ENCODE measurements at regions not wholly inside any gene's neighbourhood (a gene's known extent, or its start where the extent isn't known, plus 50 kb on each side); places are given as distances from the start of the nearest gene placed in this dataset.
A peak's percentile ranks its signal among the peaks of the same experiment; 100 is the strongest.

- DNase-seq (ENCODE audit: low read depth, low spot score), result no peak
These were observed 328.7 kb downstream of the ZNF621 start for GRCh38 chr3:40853474-40853873.

- DNase-seq (ENCODE audit: low read depth, low spot score), result no peak
These were observed 331.1 kb downstream of the ZNF621 start for GRCh38 chr3:40855871-40856270.

- DNase-seq (ENCODE audit: low read depth, low spot score), result no peak
These were observed 333.8 kb downstream of the ZNF621 start for GRCh38 chr3:40858364-40859115.

- no peak for DNase-seq (ENCODE audit: low read depth, low spot score)
These were observed 336.4 kb upstream of the CTNNB1 start for GRCh38 chr3:40862946-40863345.

- DNase-seq (ENCODE audit: low read depth, low spot score), result no peak
These were observed 335.0 kb upstream of the CTNNB1 start for GRCh38 chr3:40864146-40864782.

GRCh38 chr3:40864915-40865314 is 334.4 kb upstream of the CTNNB1 start:
- no peak for DNase-seq (ENCODE audit: low read depth, low spot score)

- DNase-seq (ENCODE audit: low read depth, low spot score), result no peak
These were observed 331.5 kb upstream of the CTNNB1 start for GRCh38 chr3:40867797-40868196.

GRCh38 chr3:40869013-40869412 is 330.3 kb upstream of the CTNNB1 start:
- peak; percentile 78 for DNase-seq (ENCODE audit: low read depth, low spot score)

GRCh38 chr3:40869939-40870338 is 329.4 kb upstream of the CTNNB1 start:
- no peak for DNase-seq (ENCODE audit: low read depth, low spot score)

- DNase-seq (ENCODE audit: low read depth, low spot score), result no peak
These were observed 327.9 kb upstream of the CTNNB1 start for GRCh38 chr3:40871394-40871793.

- DNase-seq (ENCODE audit: low read depth, low spot score), result no peak
These were observed 326.9 kb upstream of the CTNNB1 start for GRCh38 chr3:40872258-40872920.

GRCh38 chr3:40873476-40873875 is 325.8 kb upstream of the CTNNB1 start:
- DNase-seq (ENCODE audit: low read depth, low spot score), result no peak

- DNase-seq (ENCODE audit: low read depth, low spot score), result no peak
These were observed 325.2 kb upstream of the CTNNB1 start for GRCh38 chr3:40873934-40874699.

GRCh38 chr3:40875581-40875980 is 323.7 kb upstream of the CTNNB1 start:
- no peak for DNase-seq (ENCODE audit: low read depth, low spot score)

- DNase-seq (ENCODE audit: low read depth, low spot score), result peak; percentile 38
These were observed 323.3 kb upstream of the CTNNB1 start for GRCh38 chr3:40876009-40876408.

GRCh38 chr3:40876496-40876895 is 322.8 kb upstream of the CTNNB1 start:
- DNase-seq (ENCODE audit: low read depth, low spot score), result peak; percentile 66

- DNase-seq (ENCODE audit: low read depth, low spot score), result peak; percentile 97
These were observed 321.5 kb upstream of the CTNNB1 start for GRCh38 chr3:40877631-40878463.

- no peak for DNase-seq (ENCODE audit: low read depth, low spot score)
These were observed 320.8 kb upstream of the CTNNB1 start for GRCh38 chr3:40878464-40878905.

GRCh38 chr3:40885430-40885829 is 313.9 kb upstream of the CTNNB1 start:
- no peak for DNase-seq (ENCODE audit: low read depth, low spot score)

- no peak for DNase-seq (ENCODE audit: low read depth, low spot score)
These were observed 312.5 kb upstream of the CTNNB1 start for GRCh38 chr3:40886660-40887425.

Measured in astrocyte of the hippocampus (primary cell).